Retina (tissue), 1 donor: ENCODE measurements at regions not wholly inside any gene's neighbourhood (a gene's known extent, or its start where the extent isn't known, plus 50 kb on each side); places are given as distances from the start of the nearest gene placed in this dataset.
"Not testable (repeated sequence)": the region's sequence is repeated elsewhere in the genome, so short reads cannot be mapped to it uniquely, and the experiment has no call there.

ENCODE experiments used
- DNase-seq: peaks from one replicate; pipeline ENCODE4 v3.0.0-alpha.2; 2016

DNA sequence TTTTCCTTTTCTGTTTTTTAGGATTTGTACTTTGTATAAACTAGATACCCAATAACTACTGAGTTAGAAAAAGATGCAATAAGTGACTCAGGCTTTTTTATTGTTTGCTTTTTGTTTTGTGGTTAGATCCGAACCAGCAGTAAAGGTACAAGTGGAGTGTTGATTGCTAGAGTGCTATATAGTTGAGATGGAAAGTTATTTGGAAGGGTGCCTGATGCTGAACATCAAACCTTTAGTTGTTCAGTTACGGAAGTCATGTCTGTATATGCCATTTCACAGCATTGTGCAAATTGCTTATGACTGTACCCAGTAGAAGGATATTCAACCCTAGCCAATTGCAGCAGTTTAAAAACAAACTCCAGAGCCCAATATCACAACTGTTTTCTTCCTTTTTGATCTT lies 285.1 kb downstream of the MAT2B start:
- no peak for DNase-seq

GRCh38 chr5:163794993-163795392 lies 289.6 kb downstream of the MAT2B start:
- no peak for DNase-seq

DNA sequence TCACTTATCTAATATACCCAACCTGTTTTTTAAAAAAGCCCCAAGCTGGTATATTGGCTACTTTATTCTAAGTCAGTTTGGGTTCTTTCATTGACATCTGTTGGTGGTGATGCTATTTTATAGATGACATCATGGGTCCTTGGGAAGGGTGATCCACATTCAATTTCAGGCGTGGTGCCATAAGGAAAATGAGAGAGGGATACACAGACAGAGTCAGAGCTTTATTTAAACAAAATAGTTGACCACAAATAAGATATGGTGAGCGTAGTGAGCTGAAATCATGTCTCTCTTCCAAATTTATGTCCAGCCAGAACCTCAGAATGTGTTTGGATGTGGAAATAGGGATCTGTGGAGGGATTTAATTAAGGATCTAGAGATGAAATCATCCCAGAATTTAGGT lies 302.4 kb downstream of the MAT2B start:
- DNase-seq: no peak

- DNase-seq: peak; percentile 23
Observed at GRCh38 chr5:163809473-163809872, 304.1 kb downstream of the MAT2B start.

GRCh38 chr5:163813900-163814299 lies 308.5 kb downstream of the MAT2B start:
- no peak for DNase-seq

- no peak for DNase-seq
Observed at GRCh38 chr5:163815240-163815791, 309.9 kb downstream of the MAT2B start.

DNA sequence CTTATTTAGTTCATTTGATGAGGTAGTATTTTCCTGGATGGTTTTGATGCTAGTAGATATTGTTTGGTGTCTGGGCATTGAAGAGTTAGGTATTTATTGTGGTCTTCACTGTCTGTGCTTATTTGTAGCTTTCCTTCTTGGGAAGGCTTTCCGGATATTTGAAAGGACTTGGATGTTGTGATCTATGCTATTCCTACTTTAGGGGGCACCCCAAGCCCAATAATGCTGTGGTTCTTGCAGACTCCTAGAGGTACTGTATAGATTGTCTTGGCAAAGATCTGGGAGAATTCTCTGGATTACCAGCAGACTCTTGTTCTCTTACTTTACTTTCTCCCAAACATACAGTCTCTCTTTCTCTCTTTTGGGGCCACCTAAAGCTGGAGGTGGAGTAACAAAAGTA lies 315.7 kb downstream of the MAT2B start:
- no peak for DNase-seq

GRCh38 chr5:163822548-163822947 lies 317.1 kb downstream of the MAT2B start:
- no peak for DNase-seq

GRCh38 chr5:163825661-163826060 lies 320.2 kb downstream of the MAT2B start:
- no peak for DNase-seq

GRCh38 chr5:163826201-163826600 lies 320.8 kb downstream of the MAT2B start:
- no peak for DNase-seq

DNA sequence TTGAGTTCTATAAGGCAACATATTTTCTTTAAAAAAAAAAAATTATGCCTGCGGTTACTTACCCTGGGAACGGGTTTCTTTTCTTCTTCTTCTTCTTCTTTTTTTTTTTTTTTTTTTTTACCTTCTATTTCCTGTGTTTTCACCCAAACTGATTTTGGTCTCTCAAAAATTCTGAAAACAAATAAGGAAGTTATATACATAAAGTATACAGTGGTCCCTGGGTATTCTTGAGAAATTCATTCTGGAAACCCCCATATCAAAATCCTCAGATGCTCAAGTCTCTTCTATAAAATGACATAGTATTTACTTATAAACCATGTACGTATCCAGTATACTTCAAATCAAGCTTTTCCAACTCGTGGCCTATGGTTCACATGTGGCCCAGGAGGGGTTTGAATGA lies 326.7 kb downstream of the MAT2B start:
- DNase-seq: no peak

DNA sequence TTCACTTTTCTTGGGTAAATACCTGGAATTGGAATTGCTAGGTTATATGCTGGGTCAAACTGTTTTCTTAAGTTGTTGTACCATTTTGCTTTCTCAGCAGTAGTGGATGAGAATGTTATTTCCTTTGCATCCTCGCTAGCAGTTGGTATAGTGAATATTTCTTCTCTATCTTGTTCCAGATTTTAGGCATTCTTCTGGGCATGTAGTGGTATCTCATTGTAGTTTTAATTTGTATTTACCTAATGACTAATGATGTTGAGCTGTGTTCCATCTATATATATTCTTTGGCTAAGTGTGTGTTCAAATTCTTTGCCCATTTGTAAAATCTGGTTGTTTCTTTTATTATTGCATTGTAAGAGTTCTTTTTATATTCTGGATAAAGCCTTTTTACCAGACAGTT lies 333.3 kb downstream of the MAT2B start:
- no peak for DNase-seq

DNA sequence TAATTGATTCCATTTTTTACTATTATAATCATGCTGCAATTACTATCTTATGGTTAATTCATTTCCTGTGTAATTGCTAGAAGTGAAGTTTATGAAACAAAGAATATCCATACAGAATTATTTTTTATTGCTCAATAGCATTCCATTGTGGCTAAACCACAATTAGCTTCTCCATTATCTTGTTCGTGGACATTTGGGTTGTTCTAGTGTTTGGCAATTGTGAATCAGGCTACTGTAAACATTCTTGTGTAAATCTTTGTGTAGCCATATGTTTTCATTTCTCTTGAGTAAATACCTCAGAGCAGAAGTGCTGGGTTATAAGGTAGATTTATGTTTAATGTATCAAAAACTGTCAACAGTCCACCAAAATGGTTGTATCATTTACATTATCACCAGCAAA lies 341.1 kb downstream of the MAT2B start:
- no peak for DNase-seq

DNA sequence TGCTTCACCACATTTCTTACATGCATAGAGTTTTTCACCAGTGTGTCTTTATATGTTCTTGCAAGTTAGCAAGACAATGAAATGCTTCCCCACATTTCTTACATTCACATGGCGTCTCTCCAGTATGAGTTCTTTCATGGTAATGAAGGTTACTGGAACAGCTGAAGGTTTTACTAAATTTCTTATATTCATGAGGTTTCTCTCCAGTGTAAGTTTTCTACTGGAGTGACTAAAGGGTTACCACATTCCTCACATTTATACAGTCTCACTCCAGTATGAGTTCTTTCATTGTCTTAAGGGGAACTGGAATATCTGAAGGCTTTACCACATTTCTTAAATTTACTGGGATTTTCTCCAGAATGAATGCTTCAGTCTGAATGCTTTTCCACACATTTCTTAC lies 350.3 kb downstream of the MAT2B start:
- DNase-seq: no peak

DNA sequence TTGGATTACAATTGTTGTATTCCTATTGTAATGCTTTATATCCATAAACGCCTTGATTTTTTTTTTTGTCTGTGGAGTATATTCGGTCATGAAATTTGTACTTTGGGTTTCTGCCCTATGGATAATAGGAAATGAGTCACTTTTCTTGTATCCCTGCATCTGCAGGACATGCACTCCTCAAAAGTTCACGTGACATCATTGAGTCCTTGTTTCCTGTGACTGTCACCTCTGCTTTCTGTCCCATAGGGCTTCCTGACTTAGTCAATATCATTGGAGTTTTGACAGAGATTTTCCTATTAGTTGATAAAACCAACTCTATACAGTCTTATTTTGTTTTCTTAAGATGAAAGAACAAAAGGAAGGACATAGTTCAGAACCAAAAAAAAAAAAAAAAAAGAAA lies 356.3 kb downstream of the MAT2B start:
- DNase-seq: no peak

DNA sequence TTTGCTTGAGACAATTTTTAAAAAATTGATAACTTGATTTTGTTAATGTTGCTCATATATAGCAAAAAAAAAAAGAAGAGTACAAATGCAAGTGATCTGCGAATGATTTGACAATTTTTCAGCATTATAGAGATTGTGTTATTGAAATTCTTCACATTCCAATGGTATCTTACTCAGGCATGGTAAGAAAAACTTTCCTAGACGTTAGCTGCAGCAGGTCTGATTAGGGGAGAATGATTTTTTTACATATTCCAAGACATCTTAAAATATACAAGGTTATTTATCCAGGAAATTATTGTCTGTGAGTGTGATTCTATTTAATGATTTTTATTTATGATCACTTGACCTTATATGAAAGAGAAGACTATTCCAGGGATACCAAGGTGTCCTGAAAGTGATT lies 361.9 kb downstream of the MAT2B start:
- DNase-seq: no peak

GRCh38 chr5:163867738-163868137 lies 362.3 kb downstream of the MAT2B start:
- no peak for DNase-seq

DNA sequence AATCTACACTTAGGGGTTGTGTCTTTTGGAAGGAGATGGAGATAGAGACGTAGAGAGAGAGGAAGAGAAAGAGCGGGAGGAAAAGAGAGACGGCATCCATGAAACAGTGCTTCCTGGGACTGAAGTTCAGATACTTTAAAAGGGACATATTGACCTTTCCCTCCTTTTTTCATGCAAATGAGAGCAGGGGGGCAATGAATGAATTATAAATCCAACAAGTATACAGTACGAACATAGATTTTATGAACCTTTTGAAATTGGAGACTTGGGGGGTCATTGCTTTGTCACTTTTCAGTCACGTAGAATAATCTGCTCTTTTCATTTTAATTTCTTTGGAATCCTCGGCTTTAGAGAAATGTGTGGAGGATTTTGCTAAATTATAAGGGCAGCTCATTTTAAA lies 364.2 kb downstream of the MAT2B start:
- DNase-seq: no peak

- no peak for DNase-seq
Observed at GRCh38 chr5:163870441-163870840, 365.0 kb downstream of the MAT2B start.

DNA sequence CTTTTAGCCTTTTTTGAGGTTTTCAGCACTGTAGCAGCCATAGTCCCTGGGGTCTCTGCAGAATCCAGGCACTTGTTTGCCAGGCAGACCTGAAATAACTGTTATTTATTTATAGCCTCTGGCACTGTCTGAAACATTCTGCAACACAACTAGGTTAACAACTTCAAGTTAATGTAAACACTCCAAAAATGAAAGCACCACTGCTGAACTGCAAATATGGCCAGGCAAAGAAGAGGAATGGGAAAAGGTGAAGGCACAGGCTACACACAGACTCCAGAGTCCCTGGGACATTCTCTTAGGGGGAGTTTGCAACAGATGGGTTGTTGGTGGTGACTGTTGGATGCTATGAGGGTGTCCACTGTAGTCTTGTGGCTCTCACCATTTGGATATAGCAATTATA lies 369.0 kb downstream of the MAT2B start:
- DNase-seq: peak; percentile 15

DNA sequence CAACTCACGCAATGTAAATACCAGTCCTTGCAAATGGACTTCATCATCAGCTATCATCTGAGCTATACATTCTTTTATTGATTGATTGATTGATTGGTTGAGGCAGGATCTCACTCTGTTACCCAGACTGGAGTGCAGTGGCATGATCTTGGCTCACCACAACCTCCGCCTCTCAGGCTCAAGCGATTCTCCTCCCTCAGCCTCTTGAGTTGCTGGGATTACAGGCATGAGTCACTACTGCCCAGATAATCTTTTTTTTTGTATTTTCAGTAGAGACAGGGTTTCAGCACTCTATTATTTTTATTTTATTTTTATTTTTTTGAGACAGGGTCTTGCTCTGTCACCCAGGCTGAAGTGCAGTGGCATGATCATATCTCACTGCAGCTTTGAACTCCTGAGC lies 369.5 kb downstream of the MAT2B start:
- not testable (repeated sequence) for DNase-seq

DNA sequence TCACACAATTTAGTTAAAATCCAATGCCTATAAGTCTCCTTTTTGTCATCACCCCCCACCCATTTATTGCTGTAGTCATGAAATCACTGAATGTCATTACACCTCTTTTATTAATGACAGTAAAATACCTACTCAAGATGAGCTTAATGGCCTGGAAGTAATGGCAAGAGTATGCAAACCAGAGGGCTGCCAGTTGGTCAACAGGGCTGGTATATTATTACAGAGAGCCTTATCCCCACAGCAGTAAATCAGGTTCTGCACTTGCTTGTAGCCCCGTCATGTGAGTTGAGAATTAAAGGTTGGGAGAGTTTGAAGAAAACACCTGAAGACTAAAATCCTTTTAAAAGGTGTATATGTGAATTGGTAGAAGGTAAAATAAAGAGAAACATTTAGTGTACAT lies 372.4 kb downstream of the MAT2B start:
- no peak for DNase-seq

DNA sequence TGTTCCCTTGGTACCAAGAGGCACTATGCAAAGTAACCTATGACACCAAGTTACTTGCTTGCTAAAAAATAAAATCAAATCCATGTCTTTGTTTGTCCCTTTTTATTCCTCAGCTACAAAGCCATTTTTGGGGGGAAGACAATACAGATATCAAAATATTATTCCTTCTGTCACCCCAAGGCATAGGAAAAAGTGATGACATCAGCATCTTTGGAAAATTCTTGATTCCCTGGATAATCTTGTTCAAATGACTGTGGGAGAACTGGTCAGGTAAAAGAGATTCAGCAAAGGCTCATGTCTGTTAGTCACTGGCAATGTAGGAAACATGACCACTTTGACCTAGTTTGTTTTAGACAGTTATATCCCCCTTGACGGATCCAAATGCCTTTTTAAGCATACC lies 373.1 kb downstream of the MAT2B start:
- DNase-seq: no peak

- no peak for DNase-seq
Observed at GRCh38 chr5:163880302-163880701, 374.9 kb downstream of the MAT2B start.

GRCh38 chr5:163885117-163885516 lies 379.7 kb downstream of the MAT2B start:
- no peak for DNase-seq

DNA sequence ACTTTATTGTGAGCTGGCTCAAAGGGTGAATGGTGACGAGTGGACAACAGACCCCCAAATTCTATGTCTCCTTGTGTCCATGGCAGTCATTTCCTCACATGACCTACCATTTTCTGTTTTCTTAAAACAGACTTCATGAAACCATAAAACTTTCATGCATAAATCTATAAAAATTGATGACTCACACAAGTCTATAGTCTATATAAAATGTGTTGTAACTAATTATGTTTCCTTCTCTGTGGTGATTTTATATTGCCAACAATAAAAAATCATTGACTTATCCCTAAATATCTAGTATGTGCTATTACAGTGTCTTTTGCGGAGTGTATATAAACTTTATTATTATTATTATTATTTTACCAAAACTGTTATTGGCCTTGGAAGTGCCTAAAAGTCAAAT lies 382.4 kb downstream of the MAT2B start:
- DNase-seq: no peak
